ENCODE measurements at regions not wholly inside any gene's neighbourhood (a gene's known extent, or its start where the extent isn't known, plus 50 kb on each side); places are given as distances from the start of the nearest gene placed in this dataset.
A peak's percentile ranks its signal among the peaks of the same experiment; 100 is the strongest.
"Not testable (repeated sequence)": the region's sequence is repeated elsewhere in the genome, so short reads cannot be mapped to it uniquely, and the experiment has no call there.

DNA sequence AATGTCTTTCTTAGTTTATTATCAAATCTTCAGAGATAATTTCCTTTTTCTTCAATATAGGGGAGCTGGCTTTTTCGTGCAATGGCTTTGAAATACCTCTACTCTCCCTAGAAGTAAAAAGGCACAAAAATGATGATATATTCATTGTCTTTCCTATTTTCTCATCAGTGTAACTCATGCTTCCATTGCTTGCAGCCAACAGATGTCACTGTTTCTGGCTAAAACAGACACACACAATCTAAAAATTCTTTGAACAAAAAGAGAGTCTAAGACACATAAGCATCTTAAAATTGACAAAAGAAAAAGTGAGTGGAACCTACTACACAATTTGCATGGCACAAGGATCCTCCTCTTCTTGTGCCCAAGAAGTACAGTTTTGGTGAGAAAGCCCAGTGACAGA is 448.7 kb upstream of the VRK2 start:
- DNase-seq (ENCODE audit: low spot score), result no peak

DNA sequence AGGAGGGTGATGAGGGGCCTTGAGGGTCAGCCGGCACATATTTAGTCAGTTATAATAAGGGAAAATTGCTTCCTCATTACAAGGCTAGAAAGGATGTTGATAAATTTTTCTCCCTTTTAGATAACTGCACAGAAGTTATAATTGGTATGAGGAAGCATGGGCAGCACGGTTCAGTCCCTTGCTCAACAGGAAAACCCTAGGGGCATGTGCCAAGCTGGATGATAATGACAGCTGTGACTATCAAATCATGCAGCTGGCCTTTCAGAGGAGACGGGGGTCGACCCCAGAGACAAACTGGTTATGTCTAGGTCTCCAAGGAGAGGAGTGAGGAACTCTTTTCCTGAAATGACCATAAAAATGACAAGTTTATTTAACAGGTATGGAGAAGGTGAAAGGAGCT is 448.1 kb upstream of the VRK2 start:
- no peak for DNase-seq (ENCODE audit: low spot score)

DNA sequence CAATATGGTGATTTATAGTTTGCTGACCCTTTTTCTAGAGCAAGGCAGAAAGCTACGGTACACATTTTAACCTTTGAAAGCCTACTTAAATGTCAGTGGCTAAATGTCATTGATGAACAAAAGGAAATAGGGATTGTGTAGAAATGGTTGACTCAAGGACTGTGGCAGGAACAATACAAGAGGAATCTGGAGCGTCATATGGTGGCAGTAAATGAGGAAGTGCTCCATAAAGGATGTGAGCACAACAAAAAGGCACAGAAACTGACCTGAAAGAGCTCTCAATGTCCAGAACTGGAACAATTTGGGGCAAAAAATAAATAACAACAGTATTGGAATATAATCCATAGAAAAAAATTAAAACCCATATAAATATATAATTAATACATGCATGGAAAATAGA is 443.9 kb upstream of the VRK2 start:
- DNase-seq (ENCODE audit: low spot score), result no peak

DNA sequence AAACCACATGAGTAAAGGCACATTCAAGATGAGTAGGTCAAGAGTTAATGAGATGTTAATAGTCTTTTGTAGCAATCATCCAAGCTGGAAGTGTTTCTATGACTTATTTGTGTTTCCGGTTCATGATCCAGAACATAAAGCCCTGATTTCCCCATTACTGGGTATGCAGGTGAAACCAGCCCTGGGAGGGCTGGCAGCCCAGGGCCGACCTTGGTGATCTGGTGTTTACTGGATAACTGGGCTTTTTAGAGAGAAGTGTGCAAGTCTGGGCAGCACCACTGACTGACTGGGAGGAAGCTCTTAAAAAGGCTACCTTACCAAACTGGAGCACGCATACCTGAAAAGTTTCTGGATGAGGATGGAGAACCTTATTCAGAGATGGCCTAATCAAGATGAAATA is 431.6 kb upstream of the VRK2 start:
- no peak for DNase-seq (ENCODE audit: low spot score)

DNA sequence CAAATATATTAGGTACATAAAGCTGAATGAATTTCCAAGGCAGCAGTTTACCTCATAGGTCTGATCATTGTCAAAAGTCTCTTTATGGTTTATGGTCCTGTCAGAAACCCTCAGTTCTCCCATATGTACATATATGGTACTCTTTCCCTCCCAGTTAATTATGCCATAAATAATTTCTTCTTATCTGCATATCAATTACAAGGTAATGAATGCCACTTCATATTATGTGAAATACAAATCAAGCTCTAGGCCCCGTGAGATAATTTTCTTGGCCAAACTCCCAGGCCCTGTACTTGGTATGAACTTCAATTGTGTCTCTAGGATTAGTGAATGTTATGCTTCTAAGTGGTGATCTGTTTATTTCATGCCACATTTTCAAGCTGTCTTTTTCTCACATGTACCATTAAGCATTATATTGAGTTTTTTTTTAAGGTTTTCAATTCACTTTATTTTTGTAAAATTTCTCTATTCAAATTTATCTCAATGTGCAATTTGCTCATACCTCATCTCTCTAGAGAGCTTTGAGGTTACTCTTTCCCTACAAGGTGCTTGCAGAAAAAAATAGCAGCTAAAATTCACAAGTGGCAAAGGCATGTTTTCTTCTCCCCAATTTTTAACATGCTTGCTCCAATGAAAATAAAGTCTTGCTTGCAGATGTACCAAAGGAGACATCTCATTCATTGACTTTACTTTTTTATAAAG is 430.6 kb upstream of the VRK2 start:
- DNase-seq (ENCODE audit: low spot score), result no peak

DNA sequence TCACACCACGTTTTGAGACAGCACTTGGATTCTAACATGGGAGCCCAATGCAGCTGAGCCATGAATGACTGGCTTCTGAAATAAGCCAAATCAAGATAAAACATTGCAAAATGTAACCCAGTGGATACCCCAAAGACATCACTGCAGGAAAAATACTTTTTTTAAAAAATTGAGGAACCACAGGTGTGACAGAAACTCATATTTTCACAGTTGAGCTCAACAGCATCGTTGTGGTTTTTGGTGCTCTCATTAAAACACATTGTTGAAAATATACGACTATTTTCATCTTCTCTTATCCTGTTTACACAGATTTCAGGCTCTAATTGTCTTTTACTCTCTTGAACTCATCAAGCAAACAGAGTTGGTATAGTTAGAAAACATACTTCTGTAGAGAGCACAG is 429.3 kb upstream of the VRK2 start:
- DNase-seq (ENCODE audit: low spot score), result no peak

DNA sequence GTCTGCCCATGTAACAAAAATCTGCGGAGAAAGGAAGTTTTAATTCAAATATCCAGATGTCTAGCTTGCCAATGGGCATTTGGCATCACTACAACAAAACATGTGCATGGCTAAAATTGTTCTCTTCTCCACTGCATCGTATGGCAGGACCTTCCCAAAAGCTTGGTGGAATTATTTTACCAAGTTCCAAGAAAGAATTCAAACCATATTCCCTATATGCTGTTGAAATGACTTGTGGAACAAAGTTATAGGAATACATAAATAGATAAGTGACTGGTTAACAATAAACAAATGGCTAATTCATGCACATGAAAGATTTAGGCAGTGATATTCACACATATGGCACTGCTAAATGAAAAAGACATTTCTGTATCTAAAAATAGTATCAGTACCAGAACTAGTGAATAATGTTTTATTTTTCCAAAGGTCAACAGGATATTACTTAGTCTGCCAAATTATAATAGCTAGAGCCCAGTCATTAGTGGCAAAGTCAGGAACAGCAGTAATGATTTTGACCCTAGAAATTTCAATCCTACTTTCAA is 425.4 kb upstream of the VRK2 start:
- no peak for DNase-seq (ENCODE audit: low spot score)

DNA sequence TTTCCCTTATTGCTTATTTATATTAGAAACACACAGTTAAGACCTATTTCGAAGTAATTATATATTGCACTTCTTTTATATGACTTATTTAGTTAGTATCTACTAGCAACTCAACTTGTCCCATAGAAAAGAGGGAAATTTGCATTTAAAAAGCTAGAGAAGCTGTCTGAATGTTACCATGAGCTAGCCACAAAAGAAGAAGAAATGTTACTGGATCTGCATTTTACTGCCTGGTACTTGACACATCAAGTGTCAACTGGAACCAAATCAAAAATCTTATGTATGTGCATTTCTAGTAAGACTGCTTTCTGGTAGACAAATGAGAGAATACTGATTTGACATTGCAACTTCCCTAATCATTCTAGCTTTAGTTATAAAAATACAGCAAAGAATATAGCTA is 424.6 kb upstream of the VRK2 start:
- DNase-seq (ENCODE audit: low spot score), result no peak

DNA sequence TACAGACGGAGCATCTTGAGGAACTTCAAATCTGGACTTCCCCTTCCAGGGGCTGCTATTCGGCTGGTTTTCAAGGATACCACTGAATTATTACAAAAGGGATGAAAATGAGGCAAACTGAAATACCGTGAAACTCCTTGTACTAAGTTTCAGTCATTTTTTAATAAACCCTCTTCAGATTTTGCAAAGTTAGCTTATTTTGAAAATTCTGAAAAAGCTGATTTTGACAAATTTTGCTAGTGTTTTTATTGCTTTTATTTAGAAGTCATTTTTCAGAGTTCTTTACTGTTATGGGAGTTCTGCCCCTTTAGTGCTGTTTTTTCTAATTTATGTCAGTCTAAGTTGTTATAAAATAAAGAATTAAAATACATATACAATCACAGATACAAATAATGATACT is 390.4 kb upstream of the VRK2 start:
- DNase-seq (ENCODE audit: low spot score), result no peak

DNA sequence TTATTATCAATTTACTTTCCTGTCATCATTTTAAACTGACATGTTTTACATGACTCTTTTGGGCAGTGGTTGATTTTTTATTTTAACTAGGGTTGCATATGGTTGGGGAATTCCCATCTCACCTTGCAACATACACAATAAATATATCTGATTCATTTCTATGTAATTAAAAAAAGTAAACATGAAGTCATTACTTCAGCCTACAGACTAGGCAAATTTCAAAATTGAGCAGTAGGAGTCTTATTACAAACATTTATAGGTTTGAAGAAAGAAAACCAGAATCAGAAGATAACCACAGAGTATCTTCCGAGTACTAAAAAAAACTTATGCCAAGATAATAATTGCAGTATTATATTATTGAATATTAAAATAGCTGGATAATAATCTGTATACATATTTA is 377.0 kb upstream of the VRK2 start:
- DNase-seq (ENCODE audit: low spot score), result no peak

DNA sequence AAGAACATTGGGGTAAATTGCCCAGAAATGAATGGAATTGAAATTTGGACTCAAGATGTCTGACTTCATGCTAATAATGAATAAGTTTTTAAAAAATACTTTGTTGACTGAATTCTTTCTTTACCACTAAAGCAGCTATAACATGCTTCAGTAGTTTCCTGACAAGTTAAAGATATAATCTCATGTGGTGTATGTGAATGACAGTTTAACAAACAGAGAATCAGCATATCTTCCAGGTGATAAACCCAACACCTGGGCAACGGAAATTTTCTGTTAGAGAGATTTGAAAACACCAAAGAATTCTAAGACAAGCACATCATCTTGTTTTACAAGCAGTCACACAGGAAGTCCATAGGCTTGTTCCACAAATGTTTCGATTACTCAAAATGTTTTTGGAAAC is 372.6 kb upstream of the VRK2 start:
- no peak for DNase-seq (ENCODE audit: low spot score)

DNA sequence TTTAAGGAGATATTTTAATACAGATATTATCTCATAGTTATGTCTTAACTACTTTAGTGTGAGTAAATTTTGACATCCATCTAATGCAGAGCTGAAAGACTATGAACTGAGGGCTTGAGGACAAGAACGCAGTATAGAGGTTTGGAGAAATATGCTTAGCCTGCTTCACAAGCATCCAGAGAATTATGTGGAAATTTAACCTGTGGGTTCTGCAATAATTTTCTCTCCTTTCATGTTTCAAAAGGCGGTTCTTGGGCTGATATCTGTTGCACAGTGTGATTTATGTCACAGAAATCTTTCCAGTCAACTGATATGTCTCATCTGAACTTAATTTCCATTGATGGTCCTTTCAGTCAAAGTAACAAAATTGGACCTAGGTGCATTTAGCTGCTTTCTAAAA is 371.9 kb upstream of the VRK2 start:
- DNase-seq (ENCODE audit: low spot score), result no peak

DNA sequence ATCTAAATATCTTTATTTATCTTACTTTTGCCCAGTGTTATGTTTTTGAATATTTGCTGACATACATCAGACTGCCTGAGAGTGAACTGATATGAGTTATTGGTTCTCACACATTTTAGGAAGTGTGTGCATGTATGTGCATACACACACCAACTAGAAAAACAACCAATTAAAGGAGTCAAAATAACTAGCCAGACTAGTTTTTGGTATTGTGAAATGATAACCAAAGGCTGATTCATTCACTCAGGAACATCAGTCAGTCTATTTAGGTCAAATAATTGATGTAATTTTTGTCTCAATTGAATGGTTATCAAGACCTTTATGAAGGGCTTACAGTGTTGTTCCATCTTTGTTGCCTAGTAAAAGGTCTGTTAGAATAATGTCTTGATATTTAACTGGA is 369.3 kb upstream of the VRK2 start:
- DNase-seq (ENCODE audit: low spot score), result no peak

DNA sequence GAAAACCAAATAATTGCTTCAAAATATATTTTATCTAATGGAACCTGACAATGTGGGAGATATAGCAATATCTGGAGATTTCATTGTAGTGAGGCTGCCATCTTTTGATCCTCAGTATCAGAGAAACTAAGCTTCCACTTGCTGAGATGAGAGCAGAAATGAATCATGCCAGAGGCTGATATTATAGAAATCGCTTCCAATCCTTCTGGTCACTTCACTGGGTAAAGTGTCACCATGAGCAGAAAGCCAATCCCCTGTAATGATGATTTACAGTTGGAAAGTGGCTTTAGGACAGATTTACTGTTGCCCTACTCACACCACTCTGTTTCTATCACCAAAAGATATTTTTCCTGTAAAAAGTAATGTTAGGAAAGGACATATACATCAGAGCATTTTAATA is 365.0 kb upstream of the VRK2 start:
- DNase-seq (ENCODE audit: low spot score), result no peak

DNA sequence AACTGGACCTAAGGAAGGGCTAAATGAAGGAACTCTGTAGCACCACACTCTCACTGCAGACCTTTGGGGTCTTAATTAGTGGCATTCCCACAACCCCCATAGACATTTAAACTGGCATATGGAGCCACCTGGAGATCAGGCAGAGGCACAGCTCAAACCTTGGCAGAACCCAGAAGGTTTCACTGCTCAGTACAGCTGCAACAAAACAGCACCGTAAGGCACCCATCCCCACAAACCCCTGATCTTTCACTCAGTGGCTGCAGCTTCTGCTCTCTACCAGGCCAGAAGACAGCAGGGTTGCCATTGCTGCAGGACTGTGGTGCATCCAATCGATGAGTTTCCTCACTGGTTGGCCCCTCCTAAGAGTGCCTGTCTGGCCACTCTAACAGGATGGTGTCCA is 361.6 kb upstream of the VRK2 start:
- DNase-seq (ENCODE audit: low spot score), result no peak

DNA sequence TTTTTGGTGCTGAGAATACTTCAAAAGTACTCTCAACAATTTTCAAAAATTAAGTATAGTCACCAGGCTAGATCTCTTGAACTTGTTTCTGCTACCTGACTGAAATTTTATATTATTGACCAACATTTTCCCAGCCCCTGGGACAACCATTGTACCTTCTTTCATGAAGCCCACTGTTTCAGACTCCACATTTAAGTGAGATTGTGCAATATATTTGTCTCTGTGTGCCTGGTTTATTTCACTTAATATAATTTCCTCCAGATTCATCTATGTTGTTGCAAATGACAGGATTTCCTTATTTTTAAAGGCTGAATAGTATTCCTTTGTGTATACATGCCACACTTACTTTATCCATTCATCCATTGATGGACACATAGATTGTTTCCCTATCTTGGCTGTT is 354.2 kb upstream of the VRK2 start:
- no peak for DNase-seq (ENCODE audit: low spot score)

DNA sequence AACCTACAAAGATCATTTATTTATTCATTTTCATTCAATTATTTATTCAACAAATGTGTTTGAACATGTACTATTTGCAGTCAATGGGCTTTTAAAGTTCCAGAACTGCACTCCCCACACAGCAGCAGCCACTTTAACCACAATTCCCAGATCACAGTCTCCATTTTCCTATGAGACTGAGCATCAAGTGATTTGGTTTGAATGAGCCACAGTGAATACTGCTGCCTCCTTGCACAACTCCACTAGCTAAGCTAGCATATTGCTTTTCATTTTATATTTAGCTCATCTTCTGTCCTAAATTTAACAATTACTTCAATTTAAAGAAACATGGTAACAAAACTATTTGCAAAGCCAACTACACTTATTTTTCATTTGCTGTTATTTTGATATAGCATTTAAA is 353.4 kb upstream of the VRK2 start:
- DNase-seq (ENCODE audit: low spot score), result no peak

DNA sequence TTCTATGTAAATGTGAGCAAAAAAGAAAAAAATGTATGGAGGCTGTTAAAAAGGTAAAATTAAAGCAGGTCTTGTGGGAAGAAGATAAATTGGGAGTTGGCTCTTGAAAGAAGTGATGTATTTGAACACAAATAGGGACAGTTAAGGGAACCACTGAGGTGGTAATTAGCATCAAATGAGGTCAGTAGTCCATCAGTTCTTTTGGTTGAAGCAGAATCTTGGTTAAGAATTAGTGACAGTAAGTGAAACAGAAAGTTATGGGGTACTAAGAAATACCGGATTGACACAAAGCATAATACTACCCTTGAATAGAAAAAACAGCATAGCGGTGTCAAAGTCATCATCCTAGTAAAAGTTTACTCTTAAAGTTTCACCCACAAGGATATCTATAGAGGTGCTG is 352.6 kb upstream of the VRK2 start:
- DNase-seq (ENCODE audit: low spot score), result no peak

DNA sequence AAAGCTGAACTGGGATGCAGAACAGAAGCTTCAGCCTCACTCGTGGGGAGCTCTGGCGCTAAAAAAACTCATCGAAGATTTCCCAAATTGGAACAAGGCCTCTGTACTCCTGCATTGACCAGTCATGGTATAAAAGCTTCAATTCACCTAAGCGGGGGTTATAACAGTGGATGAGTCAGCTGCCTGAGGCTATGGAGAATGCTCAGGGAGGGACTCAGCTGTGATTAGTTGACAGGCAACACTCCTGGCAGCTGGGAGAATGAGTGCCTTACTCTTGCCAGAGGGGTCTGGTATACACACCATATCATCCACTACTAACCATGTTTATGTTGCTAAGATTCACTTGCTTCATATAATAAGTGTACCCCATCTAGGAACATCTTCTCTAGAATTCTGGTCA is 350.6 kb upstream of the VRK2 start:
- no peak for DNase-seq (ENCODE audit: low spot score)

DNA sequence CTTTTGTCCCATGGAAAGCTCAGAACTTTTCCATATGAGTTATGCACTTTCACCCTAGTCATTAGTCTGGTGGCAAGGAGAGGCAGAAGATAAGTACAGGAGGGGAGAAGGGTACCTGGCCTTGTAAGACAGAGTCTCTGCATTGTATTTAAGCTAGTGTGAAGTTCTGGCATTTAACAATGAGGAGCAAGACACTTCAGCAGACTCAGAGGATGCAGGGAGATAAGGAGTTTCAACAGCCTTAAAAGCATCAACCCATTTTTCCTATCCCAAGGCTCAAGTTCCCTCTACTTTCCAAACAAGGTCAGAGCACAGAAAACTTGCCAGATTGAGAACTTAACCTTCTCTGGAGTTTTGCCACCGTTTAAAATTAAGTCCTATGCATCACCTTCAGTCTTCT is 348.2 kb upstream of the VRK2 start:
- DNase-seq (ENCODE audit: low spot score), result no peak

DNA sequence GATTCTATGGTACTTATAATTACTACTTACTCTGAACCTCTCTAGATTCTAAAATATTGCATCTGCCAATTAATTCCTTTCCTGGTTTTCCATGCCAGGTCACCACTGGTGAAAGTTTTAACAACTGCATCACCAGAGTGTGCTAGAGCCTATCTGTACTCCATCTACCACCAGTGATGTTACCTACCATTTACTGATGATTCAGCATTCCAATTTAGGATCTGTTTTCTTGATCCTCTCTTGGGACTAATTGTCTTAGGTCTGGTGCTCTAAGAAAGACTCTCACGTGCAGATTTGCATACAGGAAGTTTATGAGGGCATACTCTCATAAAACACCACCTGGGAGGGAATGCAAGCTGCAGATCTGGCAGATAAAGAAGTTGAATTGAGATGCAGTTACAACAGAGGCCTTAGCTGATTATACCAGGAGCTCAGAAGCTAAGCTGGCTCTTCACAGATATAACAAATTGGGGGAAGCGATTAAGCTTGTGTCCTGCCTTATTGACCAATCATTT is 347.6 kb upstream of the VRK2 start:
- DNase-seq (ENCODE audit: low spot score), result no peak

DNA sequence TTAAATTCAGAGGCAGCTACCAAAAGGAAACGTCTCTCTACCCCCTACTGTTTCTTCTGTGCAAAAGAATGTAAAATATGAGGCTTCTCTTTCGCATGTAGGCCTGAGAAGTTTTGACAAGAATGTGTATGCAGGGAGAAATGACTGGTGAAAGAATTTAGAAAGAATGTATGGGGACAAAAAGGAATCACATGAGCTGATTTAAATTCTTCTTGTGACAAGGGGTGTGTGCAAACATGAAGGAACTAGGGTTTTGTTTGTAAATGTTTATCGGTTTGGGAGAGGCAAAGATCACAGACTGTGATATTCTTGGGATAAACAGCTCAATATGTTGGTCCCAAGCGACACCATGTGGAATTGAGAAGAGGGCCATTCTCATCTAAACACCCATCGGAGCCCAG is 345.2 kb upstream of the VRK2 start:
- peak; percentile 9 for DNase-seq (ENCODE audit: low spot score)

DNA sequence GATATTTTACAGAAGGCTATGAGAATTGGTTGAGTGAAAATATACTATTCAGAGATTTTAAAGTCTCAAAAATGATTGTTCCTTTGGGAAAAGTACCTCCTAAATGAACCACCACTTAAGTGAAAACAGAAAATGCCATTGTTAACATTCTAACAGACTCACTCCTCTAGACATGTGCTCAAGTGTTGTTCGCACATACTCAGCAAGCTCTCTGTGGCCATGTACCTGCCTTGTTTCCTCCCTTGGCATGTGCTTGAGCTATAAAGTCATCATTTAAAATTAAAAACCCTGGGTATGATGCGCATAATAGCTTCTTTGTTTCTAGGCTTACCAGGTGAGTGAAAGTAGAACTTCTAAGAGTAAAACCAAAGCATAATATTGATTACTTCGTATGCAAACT is 343.2 kb upstream of the VRK2 start:
- no peak for DNase-seq (ENCODE audit: low spot score)

DNA sequence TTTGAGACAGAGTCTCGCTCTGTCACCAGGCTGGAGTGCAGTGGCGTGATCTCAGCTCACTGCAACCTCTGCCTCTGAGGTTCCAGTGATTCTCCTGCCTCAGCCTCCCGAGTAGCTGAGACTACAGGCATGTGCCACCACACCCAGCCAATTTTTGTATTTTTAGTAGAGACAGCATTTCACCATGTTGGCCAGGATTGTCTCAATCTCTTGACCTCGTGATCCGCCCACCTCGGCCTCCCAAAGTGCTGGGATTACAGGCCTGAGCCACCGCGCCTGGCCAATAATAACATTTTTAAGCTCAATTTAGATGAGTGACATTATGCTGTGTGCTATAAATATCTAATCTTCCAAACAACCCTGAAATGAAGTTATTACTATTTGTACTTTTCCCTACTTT is 338.8 kb upstream of the VRK2 start:
- DNase-seq (ENCODE audit: low spot score), result not testable (repeated sequence)

Data from hepatic stellate cell (primary cell).